K562 (cell line): ENCODE measurements at regions not wholly inside any gene's neighbourhood (a gene's known extent, or its start where the extent isn't known, plus 50 kb on each side); places are given as distances from the start of the nearest gene placed in this dataset.

Source experiments
- CEBPB ChIP-seq: fragments of 450-650 bp; IDR thresholded peaks from 2 replicates; pipeline ENCODE4 v1.6.1; 2016; ENCODE audit warnings: missing genetic modification characterization, missing compliant biosample characterization
- CHAMP1 ChIP-seq: fragments of 450-650 bp; IDR thresholded peaks from 2 replicates; pipeline ENCODE4 v1.6.1; 2016; ENCODE audit warnings: mild to moderate bottlenecking
- EGR1 ChIP-seq: fragments of 450-650 bp; conservative IDR thresholded peaks from 2 replicates; pipeline ENCODE4 v1.6.1; 2017; ENCODE audit warnings: mild to moderate bottlenecking
- GTF2F1 ChIP-seq: IDR thresholded peaks from 2 replicates; pipeline ENCODE4 v1.6.1; 2011; ENCODE audit warnings: low read depth, low read length, improper control_type of control experiment
- MBD1 ChIP-seq: fragments of 250-450 bp; sonication (Bioruptor Pico); IDR thresholded peaks from 2 replicates; pipeline ENCODE4 v1.8.0; 2022; ENCODE audit warnings: inconsistent platforms
- MCM3 ChIP-seq: fragments of 450-650 bp; IDR thresholded peaks from 2 replicates; pipeline ENCODE4 v1.6.1; 2016
- NFYB ChIP-seq: IDR thresholded peaks from 2 replicates; pipeline ENCODE4 v1.6.1; 2011; ENCODE audit warnings: mild to moderate bottlenecking, moderate library complexity; ENCODE audit not compliant: insufficient read length; ENCODE audit errors: extremely low read depth
- PTTG1 ChIP-seq: fragments of 450-650 bp; IDR thresholded peaks from 2 replicates; pipeline ENCODE4 v1.6.1; 2016; ENCODE audit warnings: low read depth, mild to moderate bottlenecking, missing genetic modification characterization, missing compliant biosample characterization
- SETDB1 ChIP-seq: IDR thresholded peaks from one replicate; pipeline ENCODE4 v1.6.1; 2012; ENCODE audit warnings: low read length, control low read depth, inconsistent platforms
- ZBTB5 ChIP-seq: fragments of 450-650 bp; IDR thresholded peaks from 2 replicates; pipeline ENCODE4 v1.6.1; 2017; ENCODE audit warnings: antibody characterized with exemption
- ZNF175 ChIP-seq: fragments of 200-800 bp; sonication (Bioruptor generic); IDR thresholded peaks from 2 replicates; pipeline ENCODE4 v1.6.1; 2016; ENCODE audit warnings: low read depth, mild to moderate bottlenecking, missing genetic modification characterization, missing compliant biosample characterization
- ZZZ3 ChIP-seq: fragments of 450-650 bp; IDR thresholded peaks from 2 replicates; pipeline ENCODE4 v1.6.1; 2016; ENCODE audit warnings: antibody characterized with exemption, mild to moderate bottlenecking, moderate library complexity
- TF ChIP-seq, protein P1 (sequence below): sonication (generic); formaldehyde crosslinking; IDR thresholded peaks from 2 replicates; pipeline ENCODE4 v1.8.0; 2023; ENCODE audit warnings: mild to moderate bottlenecking, missing genetic modification reagents

DNA sequence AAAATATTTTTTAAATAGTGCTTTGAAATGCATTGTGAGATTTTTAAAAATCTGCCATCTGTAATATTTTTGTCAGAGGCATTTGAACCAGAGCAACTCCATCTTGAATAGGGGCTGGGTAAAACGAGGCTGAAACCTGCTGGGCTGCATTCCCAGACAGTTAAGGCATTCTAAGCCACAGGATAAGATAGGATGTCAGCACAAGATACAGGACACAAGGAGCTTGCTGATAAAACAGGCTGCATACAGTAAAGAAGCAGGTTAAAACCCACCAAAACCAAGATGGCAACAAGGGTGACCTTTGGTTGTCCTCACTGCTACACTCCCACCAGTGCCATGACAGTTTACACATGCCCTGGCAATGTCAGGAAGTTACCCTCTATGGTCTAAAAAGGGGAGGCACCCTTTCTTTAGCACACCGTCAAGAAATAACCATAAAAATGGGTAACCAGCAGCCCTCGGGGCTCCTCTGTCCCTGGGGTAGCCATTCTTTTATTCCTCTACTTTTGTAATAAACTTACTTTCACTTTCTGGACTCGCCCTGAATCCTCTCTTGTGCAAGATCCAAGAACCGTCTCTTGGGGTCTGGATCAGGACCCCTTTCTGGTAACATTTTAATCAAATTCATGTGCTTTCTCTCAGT, 273.7 kb downstream of the SEMA3D start (continued):
- TF ChIP-seq NFYB = no peak
- TF ChIP-seq ZBTB5 = no peak
- 0 out of 2 replicates have a peak, but pooled peaks have one; percentile 41 for TF ChIP-seq CHAMP1
- TF ChIP-seq ZZZ3 = no peak
- no peak for TF ChIP-seq MBD1 (CRISPR knock-in tag)
- no peak for TF ChIP-seq SETDB1
- TF ChIP-seq CEBPB (tag) = 0 out of 2 replicates have a peak, but pooled peaks have one; percentile 15
- TF ChIP-seq EGR1 = no peak
- TF ChIP-seq MCM3 = no peak
- TF ChIP-seq, protein P1, sequence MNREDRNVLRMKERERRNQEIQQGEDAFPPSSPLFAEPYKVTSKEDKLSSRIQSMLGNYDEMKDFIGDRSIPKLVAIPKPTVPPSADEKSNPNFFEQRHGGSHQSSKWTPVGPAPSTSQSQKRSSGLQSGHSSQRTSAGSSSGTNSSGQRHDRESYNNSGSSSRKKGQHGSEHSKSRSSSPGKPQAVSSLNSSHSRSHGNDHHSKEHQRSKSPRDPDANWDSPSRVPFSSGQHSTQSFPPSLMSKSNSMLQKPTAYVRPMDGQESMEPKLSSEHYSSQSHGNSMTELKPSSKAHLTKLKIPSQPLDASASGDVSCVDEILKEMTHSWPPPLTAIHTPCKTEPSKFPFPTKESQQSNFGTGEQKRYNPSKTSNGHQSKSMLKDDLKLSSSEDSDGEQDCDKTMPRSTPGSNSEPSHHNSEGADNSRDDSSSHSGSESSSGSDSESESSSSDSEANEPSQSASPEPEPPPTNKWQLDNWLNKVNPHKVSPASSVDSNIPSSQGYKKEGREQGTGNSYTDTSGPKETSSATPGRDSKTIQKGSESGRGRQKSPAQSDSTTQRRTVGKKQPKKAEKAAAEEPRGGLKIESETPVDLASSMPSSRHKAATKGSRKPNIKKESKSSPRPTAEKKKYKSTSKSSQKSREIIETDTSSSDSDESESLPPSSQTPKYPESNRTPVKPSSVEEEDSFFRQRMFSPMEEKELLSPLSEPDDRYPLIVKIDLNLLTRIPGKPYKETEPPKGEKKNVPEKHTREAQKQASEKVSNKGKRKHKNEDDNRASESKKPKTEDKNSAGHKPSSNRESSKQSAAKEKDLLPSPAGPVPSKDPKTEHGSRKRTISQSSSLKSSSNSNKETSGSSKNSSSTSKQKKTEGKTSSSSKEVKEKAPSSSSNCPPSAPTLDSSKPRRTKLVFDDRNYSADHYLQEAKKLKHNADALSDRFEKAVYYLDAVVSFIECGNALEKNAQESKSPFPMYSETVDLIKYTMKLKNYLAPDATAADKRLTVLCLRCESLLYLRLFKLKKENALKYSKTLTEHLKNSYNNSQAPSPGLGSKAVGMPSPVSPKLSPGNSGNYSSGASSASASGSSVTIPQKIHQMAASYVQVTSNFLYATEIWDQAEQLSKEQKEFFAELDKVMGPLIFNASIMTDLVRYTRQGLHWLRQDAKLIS (CRISPR knock-in tag) = no peak
- peak; percentile 86 for TF ChIP-seq ZNF175 (CRISPR knock-in tag)
- TF ChIP-seq GTF2F1 = no peak
- peak; percentile 87 for TF ChIP-seq PTTG1 (tag)
